ENCODE measurements at regions not wholly inside any gene's neighbourhood (a gene's known extent, or its start where the extent isn't known, plus 50 kb on each side); places are given as distances from the start of the nearest gene placed in this dataset.

DNA sequence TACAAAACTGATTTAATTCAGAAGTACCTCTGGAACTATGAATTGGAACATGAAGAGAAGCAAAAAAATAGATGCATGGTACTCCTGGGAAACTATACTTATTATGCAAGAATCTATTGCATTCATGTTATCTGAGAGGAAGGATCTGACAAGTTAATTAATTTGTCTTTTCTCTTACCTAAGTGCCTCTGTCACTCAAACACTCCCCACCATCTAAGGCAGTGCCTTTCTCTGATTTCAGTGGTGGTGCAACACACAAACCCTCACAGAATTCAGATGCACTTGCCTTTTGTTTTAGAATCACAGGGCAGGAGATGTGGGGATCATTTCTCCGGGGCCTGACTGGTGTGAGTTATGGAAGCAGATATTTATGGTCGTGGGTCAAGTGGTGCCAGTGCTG lies 52.5 kb upstream of the C9orf72 start:
- no peak for DNase-seq

DNA sequence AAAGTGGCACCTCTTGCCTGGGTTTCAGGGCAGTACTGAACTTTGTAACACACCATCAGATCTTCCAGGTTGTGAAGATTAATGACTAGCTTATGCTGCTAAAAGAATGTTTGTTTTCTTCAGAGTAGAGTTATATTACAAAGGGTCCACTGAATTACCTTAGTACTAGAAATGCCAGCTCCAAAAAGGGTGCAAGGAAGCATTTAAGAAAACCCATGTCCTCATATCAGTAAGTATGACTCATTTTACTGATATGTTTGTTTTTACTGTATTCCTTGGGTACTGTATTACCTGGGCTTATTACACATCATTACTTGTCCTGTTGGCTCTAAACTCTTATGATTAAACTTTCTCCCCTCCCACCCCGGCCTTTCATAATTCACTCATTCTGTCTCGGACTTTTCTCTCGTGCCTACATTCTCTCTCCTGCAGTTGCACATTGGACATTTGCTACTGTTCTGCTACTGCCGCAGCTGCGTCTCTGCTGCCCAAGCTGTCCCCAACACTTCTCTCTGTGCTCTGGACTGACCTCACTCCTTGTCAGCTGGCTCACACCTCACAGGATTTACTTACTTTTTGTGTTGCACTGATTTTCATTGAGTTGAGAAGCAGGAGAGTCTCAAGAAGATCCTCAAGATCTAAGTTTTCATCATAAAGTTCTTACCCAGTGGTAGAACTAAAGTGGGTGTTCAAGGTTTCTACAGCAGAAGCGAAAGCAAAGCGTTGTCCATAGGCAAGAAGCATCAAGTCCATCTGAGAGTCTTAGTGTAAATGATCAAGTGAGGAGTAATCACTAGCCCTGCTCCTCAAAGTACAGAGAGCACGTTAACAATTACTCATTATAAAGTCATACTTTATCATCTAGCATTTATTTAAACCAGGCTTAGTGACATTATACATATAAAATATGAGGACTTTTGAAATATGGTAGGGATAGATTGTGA lies 53.2 kb upstream of the C9orf72 start:
- no peak for DNase-seq

DNA sequence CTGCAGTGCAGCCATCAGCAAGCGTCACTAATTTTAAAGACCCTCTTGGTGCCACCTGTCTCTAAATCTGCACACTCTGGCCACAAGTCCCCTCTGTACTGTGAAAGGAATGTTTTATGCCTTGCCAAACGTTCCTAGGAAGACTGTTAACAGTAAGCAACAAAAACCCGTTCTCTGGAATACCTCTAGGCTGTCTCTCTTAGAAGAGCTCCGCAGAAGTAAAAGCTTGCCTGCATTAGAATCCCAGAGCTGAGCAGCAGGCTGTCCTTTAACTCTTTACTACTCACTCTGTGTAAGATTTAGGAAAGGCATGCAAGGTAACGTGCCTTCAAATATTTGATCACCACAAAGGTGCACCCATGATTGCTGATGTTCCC lies 53.9 kb upstream of the C9orf72 start:
- no peak for DNase-seq

DNA sequence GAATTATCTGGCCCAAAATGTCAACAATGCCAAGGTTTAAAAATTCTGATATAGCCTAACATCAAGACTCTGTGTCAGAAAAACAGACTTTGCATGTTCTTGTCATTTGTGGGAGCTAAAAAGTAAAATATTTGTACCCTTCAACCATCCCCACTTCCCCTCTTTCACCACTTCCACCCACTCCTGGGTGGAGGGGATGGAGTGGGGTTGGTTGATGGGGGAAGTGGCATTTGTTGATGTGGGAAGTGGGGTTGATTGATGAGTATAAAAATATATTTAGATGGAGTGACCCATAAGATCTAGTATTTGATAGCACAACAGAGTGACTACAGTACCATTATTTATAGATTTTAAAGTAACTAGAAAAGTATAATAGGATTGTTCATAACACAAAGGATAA lies 55.0 kb upstream of the C9orf72 start:
- no peak for DNase-seq

DNA sequence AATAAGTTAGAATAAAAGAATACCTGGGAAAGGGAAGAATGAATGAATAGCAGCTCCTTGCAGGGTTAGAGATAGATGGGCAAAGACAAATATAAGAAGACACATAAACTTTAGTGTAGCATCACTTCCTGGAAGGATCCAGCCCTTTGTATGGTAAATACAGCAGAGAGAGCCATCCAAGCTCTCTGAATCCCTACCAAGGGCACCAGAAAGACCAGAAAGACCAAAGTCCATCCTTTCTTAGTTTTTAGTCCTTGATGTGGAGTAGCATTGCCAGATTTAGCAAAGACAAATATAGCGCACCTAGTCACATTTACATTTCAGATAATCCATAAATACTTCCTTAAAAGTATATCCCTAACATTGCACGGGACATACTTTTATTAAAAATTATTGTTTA lies 56.1 kb upstream of the C9orf72 start:
- no peak for DNase-seq

DNA sequence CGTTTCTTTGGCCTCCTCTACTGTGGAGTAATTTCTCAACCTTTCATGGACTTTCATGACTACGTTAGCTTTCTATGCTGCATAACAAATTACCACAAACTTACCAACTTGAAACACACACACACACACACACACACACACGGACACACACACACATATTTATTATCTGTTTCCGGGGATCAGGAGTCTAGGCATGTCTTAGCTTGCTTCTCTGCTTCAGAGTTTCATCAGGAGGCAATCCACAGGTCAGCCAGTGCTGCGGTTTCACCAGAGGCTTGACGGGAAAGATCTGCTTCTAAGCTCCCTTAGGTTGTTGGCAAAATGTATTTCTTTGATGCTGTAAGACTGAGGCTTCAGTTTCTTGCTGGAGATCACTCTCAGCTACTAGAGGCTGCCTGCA lies 59.0 kb upstream of the C9orf72 start:
- DNase-seq = no peak

DNA sequence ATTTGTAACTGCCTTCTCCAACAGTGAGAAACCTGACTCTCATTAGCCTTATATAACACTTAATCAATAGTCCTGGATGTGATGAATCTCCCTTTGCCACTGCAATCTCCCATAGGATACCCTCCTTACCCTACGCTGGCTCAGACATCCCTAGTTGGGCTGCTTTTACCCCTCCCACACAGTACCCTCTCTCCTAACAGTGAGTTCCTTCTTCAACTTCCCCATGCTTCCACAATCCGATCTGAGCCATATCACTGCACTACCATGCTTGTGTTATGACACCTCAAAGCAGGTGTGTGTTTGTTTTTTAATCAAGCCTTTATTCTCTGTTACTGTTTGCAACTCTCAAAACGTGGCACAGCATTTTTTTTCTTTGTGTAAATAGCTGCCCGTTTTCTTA lies 60.5 kb upstream of the C9orf72 start:
- DNase-seq = no peak

DNA sequence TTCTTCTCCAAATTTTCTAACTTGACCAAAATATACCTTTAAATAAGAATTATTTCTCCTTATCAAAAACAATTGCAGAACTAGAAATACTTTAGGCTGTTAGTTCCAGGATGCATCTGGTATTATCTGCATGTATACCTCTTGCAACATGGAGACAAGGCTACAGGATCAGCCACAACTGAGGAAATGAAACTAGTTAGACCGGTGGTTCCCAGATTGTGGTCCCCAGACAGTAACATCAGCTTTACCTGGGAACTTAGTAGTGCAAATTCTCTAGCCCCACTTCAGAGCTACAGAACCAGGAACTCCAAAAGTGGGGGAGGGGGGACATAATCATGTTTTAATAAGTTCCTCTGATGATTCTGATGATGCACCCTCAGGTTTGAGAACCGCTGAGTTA lies 61.6 kb upstream of the C9orf72 start:
- no peak for DNase-seq

DNA sequence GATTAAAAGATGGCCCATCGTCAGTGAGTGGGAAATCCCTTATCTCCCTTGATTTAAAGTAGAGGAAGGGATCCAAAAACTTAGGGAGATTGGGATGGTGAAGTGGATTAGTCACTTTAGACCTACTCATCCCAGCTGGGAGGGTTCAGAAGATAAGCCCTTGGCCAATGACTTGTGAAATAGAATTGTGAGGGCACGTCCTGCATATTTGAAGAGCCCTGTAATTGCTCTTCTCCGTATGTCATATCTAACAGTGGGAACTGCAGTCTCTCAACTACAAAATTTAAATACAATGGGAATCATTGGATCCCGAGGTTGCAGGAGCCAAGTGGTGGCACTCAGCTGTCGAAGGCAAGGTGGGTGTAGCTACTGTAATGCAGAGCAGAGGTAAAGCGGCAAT lies 65.4 kb upstream of the C9orf72 start:
- no peak for DNase-seq

DNA sequence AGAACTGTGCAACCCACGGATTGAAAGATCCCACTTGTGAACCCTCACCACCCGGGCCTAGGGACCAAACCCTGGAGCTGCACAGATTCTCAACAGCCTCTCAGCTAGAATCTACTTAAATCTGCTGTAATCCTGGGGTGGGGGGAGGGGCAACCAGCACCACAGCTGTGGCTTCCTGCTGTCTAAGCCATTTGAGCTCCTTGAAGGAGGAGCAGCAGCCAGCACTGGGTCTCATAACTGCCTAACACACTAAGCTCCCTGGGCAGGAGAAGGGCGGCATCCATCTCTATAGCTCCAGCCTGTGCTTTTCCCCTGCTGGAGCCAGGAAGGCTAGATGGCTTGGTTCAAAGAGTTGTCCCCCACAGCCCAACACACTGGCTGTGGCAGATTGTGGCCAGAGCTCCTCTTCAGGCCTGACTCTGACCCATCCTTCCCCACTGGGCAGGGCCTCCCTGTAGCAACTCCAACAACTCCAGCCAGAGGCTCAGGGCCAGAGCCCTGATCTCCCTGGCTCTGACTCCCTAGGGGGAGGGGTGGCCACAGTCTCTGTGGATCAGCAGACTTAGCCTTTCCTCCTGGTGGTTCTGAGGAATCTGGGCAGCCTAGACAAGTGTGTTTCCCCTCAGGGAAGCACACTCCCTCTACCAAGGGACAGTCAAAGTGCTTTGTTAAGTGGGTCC lies 72.0 kb upstream of the C9orf72 start:
- no peak for DNase-seq

DNA sequence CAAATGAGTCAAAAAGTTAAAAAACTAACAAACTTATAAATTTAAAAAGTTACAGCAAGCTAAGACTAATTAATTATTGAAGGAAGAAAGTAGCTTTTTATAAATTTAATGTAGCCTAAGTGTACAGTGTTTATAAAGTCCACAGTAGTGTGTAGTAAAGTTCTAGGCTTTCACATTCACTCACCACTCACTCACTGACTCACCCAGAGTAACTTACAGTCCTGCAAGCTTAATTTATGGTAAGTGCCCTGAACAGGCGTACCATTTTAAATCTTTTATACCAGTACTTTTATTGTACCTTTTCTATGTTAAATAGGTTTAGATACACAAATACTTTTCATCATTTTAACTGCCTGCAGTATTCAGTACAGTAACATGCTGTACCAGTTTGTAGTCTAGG lies 80.0 kb upstream of the C9orf72 start:
- DNase-seq = no peak

DNA sequence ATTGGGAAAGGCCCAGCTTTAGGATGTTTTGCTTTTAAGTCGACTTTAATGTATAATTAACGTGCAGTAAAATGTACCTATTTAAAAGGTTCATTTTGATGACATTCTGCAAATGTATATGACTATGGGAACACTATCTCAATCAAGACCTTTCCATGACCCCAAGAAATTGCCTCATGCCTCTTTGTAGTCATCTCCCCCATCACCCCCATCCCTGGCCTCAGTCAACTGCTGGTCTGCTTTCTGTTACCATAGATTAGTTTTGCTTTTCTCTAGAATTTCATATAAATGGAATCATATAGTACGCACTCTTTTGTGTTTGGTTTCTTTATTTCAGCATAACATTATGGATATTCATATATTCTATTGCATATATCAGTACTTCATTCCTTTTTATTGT lies 80.7 kb upstream of the C9orf72 start:
- DNase-seq = no peak

DNA sequence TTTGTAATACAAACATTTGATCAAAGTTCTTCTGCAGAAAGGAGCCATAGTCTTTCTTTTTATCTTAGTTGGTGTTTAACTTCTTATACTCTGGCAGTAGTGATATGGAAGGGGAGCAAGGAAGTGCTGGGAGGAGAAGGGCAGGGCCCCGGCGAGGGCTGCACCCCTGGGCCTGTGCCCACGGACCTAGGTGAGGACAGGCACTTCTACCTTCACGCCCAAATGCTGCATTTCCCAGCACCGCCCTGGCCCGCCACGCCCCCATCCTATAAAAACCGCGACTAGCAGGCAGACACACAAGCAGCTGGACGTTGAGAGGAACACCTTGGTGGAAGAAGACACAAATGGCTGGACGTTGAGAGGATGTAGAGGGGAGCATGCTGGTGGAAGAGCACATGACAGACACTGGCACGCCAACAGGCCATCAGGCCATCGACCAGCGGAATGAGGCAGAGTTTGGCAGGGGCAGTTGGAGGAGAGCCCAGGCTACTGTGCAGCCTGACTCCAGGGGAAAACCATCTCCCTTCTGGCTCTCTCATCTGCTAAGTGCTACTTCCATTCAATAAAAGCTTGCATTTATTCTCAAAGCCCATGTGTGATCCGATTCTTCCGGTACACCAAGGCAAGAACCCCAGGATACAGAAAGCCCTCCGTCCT lies 81.5 kb upstream of the C9orf72 start:
- peak; percentile 48 to 65 for DNase-seq

DNA sequence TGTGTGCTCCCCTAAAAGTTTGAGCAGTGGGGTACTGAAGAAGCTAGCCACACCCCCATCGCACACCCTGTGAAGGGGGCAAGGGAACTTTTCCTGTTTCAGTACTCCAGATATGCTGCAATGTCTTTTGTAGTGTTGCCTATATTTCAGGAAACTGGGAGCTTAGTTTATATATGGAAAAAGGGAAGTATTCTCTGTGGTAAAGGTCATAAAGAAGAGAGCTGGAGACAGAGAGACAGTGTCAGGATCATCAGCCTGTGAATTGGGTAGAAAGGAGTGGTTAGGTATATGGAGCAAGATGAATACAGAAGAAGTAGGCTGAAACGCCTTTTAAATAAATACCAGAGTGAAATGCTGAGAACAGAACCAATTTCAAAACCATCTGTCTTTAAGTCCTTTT lies 82.2 kb upstream of the C9orf72 start:
- DNase-seq = no peak

DNA sequence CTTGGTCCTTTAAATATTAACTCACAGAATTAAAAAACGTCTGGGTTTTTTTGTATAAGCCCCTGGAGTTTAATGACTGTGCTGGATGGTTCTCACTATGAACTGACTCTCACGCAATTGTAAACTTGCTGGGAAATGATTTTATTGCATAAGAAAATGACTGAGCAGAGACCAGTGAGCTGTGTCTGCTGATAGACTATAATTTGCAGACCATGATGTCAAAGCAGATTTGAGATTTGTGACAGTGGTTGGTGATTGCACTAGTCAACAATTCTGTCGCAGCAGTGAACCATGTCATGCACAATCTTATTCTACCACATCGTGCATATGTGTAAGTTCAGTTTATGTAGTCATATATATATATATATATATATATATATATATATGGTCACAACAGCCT lies 85.7 kb upstream of the C9orf72 start:
- DNase-seq = no peak

DNA sequence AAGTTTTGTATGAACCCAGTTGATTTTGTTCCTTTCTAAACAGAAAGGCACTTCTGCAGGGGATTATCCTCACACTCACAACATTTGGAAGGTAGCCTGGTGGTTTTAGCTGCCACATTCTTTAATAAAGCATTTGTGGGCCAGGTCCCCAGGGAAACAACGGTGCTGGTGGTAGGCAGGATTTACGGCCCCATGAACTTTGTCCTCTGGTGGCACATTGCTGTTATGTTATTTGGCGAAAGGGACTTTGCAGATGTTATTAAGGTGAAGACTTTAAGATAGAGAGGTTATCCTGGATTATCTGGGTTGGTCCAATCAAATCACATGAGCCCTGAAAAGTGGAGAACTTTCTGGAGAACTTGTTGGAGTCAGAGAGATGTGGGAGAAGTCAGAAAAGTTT lies 86.3 kb upstream of the C9orf72 start:
- no peak for DNase-seq

DNA sequence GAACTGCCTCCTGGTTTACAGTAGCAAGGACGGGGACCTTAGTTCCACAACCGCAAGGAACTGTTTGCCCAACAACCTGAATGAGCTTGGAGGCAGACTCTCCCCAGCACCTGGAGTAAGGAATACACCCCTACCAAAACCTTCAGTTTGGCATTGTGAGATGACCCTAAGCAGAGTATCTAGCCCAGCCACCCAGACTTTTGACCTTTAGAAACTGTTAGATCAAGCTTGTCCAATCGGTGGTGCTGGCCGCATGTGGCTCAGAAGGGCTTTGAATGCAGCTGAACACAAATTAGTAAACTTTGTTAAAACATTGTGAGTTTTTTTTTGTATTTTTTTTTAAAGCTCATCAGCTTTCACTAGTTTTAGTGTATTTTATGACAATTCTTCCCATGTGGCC lies 86.9 kb upstream of the C9orf72 start:
- DNase-seq = no peak

DNA sequence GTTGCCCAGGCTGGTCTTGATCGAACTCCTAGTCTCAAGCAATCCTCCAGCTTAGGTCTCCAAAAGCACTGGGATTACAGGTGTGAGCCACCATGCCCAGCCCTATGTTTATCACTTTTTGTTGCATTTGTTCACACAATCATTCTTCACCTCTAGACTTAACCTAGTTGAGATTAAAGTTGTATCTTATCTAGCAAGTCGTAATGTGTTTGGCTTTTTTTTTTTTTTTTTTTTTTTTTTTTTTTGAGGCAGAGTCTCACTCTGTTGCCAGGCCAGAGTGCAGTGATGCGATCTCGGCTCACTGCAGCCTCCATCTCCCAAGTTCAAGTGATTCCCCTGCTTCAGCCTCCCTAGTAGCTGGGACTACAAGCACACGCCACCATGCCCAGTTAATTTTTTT lies 90.2 kb upstream of the C9orf72 start:
- DNase-seq = no peak

DNA sequence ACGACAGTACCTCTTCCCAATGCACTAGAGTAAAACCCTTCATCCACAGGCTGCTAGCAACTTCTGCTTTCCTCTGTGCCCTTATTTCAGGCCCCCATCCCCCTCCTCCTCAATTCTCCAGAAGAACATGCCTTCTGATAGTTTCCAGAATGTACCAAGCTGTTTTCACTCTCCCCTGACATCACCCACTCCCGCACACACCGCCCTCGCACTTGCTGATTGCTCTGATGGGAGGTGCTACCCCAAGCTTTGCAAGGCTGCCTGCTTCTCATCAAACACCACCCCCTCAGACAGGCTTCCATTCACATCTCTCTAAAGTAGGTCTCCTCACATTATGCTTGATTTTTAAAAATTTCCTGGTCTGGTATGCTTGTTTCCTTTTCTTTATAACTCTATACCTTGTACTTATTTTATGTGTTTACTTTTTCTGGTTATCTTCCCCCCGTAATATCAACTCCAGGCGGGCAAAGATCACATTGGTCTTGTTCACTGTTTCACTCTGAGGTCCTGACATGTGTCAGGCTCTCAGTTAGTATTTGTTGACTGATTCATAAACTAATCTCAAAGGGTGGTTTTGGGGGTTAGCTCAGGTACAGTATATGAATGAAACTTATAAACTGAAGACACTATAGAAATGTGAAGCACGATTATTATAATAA lies 91.0 kb upstream of the C9orf72 start:
- no peak for DNase-seq

DNA sequence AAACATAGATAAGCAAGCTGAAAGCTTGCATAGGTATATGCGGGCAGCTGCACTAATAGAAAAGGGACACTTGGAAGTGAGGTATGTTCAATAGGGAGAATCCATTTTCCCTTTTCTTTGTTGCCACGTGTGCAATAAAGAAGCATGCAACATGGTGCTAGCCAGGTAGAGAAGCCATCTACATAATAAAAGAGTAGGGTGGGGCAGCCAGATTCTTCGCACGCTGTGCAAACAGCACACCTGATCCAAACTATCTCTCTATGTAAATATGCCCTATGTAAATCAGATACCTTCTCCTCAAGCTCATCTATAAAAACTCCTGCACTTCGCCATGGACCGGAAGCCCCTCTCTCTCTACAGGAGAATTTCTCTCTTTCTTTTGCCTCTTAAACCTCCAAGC lies 91.9 kb upstream of the C9orf72 start:
- no peak for DNase-seq

DNA sequence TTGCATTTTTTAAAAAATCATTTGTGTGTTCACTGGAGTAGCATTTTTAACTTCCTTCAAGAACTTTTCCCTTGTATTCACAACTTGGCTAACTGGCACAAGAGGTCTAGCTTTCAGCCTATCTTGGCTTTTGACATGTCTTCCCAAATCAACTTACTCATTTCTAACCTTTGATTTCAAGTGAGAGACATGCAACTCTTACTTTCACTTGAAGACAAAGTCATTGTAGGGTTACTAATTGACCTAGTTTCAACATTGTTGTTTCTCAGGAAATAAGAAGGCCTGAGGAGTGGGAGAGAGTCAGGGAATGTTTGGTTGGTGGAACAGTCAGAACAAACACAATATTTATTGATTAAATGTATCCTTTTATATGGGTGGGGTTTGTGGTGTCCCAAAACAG lies 95.0 kb upstream of the C9orf72 start:
- DNase-seq = no peak

DNA sequence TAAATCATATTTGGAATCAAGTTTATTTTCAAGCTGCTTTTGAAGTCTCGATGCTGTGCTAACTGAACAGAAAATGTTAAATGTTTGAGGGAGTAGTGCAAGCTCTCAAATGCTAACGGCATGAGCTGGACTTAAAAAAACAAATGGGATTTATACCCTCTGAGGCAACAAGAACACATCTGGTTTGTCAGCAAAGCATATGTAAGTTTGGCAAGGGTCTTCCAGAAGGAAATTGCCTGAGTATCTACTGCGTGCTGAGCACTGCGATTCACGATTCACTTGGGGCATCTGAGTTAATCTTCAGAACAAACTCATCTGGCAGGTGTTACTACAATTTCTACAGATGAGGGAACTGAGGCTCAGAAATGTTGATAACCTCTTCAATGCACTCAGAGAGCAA lies 98.4 kb upstream of the C9orf72 start:
- no peak for DNase-seq

DNA sequence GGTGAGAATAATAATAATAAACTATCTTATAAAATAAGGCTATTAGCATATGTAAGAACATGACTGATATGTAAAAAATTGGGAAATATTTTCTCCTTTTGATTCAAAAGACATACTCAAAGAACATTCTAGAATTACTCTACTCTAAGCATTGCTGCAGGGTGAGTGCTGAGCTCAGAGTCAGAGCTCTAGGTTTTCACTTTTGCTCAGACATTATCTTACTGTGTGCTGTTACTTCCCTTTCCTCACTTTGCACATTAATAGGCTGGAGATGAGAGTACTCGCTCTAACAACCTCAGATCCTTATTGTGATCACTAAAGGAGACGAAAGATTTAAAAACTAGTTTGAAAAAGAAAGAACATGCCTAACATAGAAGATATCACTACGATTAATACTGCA lies 99.4 kb upstream of the C9orf72 start:
- DNase-seq = no peak

DNA sequence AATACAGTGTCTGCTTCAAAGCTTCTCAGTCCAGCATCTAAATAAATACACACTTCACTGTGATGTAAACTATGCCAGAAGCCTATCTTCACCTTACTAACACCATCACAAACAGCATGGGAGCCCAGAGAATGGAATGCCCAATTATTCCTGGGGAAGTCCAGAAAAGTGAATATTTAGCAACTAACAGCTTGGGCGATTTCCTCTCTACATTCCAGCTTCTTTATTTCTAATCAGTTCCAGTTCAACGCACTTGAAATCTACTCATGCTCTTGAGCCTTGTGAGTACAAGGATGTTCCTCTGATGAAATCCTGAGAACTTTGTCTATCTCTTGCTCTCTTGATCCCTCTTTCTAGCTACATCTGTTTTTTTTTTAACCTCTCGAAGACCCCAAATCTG lies 100.4 kb upstream of the C9orf72 start:
- no peak for DNase-seq

All from cerebellar nuclear complex (tissue), 1 donor.